IMR-90 (cell line): ENCODE measurements at regions not wholly inside any gene's neighbourhood (a gene's known extent, or its start where the extent isn't known, plus 50 kb on each side); places are given as distances from the start of the nearest gene placed in this dataset.

Source experiments
- ATAC-seq: fragments of 200-7000 bp; cut with Tn5 transposase; 2 replicates; pipeline ENCODE4 v1.9.1; 2020; ENCODE audit warnings: low read depth, mild to moderate bottlenecking, moderate library complexity
- BruUV-seq: library from RNA; stranded (reverse); fragments of 400-500 nt; replicated peaks from 2 replicates; lab custom pipeline; 2021; lab: Mats Ljungman, UMichigan
- CTCF ChIA-PET: fragments of 300-600 bp; formaldehyde crosslinking; extraction: SDS; loops from one replicate; lab custom pipeline; 2021; ENCODE audit warnings: antibody characterized with exemption; lab: Yijun Ruan, JAX
- POLR2A ChIA-PET: fragments of 300-600 bp; sonication (Branson Sonifier 250); formaldehyde crosslinking; loops from one replicate; lab custom pipeline; 2022; ENCODE audit warnings: antibody characterized with exemption; ENCODE audit not compliant: unreplicated experiment; lab: Charles Lee
- DNase-seq: peaks from one replicate; pipeline ENCODE4 v3.0.0; 2013
- H2AFZ ChIP-seq: replicated peaks from 2 replicates; pipeline ENCODE3; 2013; ENCODE audit warnings: low read length, mild to moderate bottlenecking; ENCODE audit not compliant: poor library complexity
- H2AK5ac ChIP-seq: 2 replicates; pipeline ENCODE4 v1.6.1; 2013; ENCODE audit warnings: low read depth, low read length, inconsistent platforms
- H2AK9ac ChIP-seq: replicated peaks from 2 replicates; pipeline ENCODE3; 2013; ENCODE audit warnings: mild to moderate bottlenecking, low read depth, low read length, moderate library complexity; ENCODE audit not compliant: poor library complexity
- H2BK120ac ChIP-seq: 2 replicates; pipeline ENCODE4 v1.6.1; 2013; ENCODE audit warnings: low read depth, low read length, inconsistent platforms
- H2BK15ac ChIP-seq: 3 replicates; pipeline ENCODE4 v1.6.1; 2013; ENCODE audit warnings: low read depth, low read length, inconsistent platforms
- H2BK20ac ChIP-seq: 2 replicates; pipeline ENCODE4 v1.6.1; 2013; ENCODE audit warnings: low read depth, mild to moderate bottlenecking, inconsistent platforms, low read length, moderate library complexity
- H2BK5ac ChIP-seq: 2 replicates; pipeline ENCODE4 v1.6.1; 2013; ENCODE audit warnings: mild to moderate bottlenecking, low read depth, low read length, inconsistent platforms; ENCODE audit not compliant: poor library complexity, severe bottlenecking
- H3K14ac ChIP-seq: replicated peaks from 2 replicates; pipeline ENCODE4 v1.6.1; 2013; ENCODE audit warnings: low read depth, low read length, inconsistent platforms
- H3K18ac ChIP-seq: 2 replicates; pipeline ENCODE4 v1.6.1; 2013; ENCODE audit warnings: low read depth, low read length, control low read depth
- H3K23ac ChIP-seq: 2 replicates; pipeline ENCODE4 v1.6.1; 2013; ENCODE audit warnings: low read depth, low read length, inconsistent platforms
- H3K27ac ChIP-seq: 2 replicates; pipeline ENCODE4 v1.5.1; 2013; ENCODE audit warnings: mild to moderate bottlenecking, control low read depth, low read length; ENCODE audit not compliant: insufficient read depth
- H3K27me3 ChIP-seq: 2 replicates; pipeline ENCODE4 v1.6.1; 2013; ENCODE audit warnings: low read length; ENCODE audit not compliant: control insufficient read depth, insufficient read depth
- H3K36me3 ChIP-seq: 2 replicates; pipeline ENCODE4 v1.6.1; 2013; ENCODE audit warnings: low read length, mixed read lengths; ENCODE audit not compliant: control insufficient read depth, insufficient read depth
- H3K4ac ChIP-seq: 2 replicates; pipeline ENCODE4 v1.6.1; 2013; ENCODE audit warnings: low read depth, low read length, inconsistent platforms
- H3K4me1 ChIP-seq: 2 replicates; pipeline ENCODE4 v1.6.1; 2013; ENCODE audit warnings: low read length, mixed read lengths; ENCODE audit not compliant: control insufficient read depth, insufficient read depth
- H3K4me2 ChIP-seq: 2 replicates; pipeline ENCODE4 v1.6.1; 2013; ENCODE audit warnings: low read depth, mild to moderate bottlenecking, control low read depth, low read length, moderate library complexity
- H3K4me3 ChIP-seq: 2 replicates; pipeline ENCODE4 v1.5.1; 2013; ENCODE audit warnings: low read depth, mild to moderate bottlenecking, control low read depth, low read length, moderate library complexity; ENCODE audit not compliant: insufficient read depth
- H3K56ac ChIP-seq: 2 replicates; pipeline ENCODE4 v1.6.1; 2013; ENCODE audit warnings: low read length, inconsistent platforms; ENCODE audit not compliant: insufficient read depth; ENCODE audit errors: extremely low read depth
- H3K79me1 ChIP-seq, 2 experiments: 2 replicates each; pipeline ENCODE4 v1.6.1; 2013; ENCODE audit warnings: low read length in 2 of 2, inconsistent platforms in 1 of 2, low read depth in 1 of 2
- H3K9ac ChIP-seq: 2 replicates; pipeline ENCODE4 v1.6.1; 2013; ENCODE audit warnings: low read depth, low read length, control low read depth
- H3K9me1 ChIP-seq: 2 replicates; pipeline ENCODE4 v1.6.1; 2013; ENCODE audit warnings: low read length, inconsistent platforms; ENCODE audit not compliant: insufficient read depth
- H3K9me3 ChIP-seq: 2 replicates; pipeline ENCODE4 v1.6.1; 2013; ENCODE audit warnings: low read length; ENCODE audit not compliant: control insufficient read depth, insufficient read depth
- H4K20me1 ChIP-seq: 2 replicates; pipeline ENCODE4 v1.6.1; 2013; ENCODE audit warnings: low read length, inconsistent platforms; ENCODE audit not compliant: insufficient read depth
- H4K5ac ChIP-seq: 2 replicates; pipeline ENCODE4 v1.6.1; 2013; ENCODE audit warnings: mild to moderate bottlenecking, low read depth, low read length, control low read depth
- H4K8ac ChIP-seq, 2 experiments: 2 replicates each; pipeline ENCODE4 v1.6.1; 2013; ENCODE audit warnings: low read depth in 2 of 2, low read length in 2 of 2, control low read depth in 1 of 2, inconsistent platforms in 1 of 2
- H4K91ac ChIP-seq: 2 replicates; pipeline ENCODE4 v1.6.1; 2013; ENCODE audit warnings: low read depth, low read length, inconsistent platforms; ENCODE audit not compliant: insufficient read depth
- BHLHE40 ChIP-seq: fragments of 150-350 bp; IDR thresholded peaks from 2 replicates; pipeline ENCODE4 v1.6.1; 2016; ENCODE audit warnings: mild to moderate bottlenecking, low read depth, low read length
- CEBPB ChIP-seq: IDR thresholded peaks from 2 replicates; pipeline ENCODE4 v1.6.1; 2012; ENCODE audit warnings: low read depth, low read length, improper control_type of control experiment
- CHD1 ChIP-seq: IDR thresholded peaks from 2 replicates; pipeline ENCODE4 v1.6.1; 2012; ENCODE audit warnings: low read depth, low read length, improper control_type of control experiment
- CTCF ChIP-seq: conservative IDR thresholded peaks from 2 replicates; pipeline ENCODE4 v1.5.1; 2012; ENCODE audit warnings: mild to moderate bottlenecking, low read depth, low read length, improper control_type of control experiment
- ELK1 ChIP-seq: fragments of 150-350 bp; IDR thresholded peaks from 2 replicates; pipeline ENCODE4 v1.6.1; 2016; ENCODE audit warnings: low read depth, mild to moderate bottlenecking, low read length, moderate library complexity, borderline replicate concordance
- FOS ChIP-seq: fragments of 150-350 bp; IDR thresholded peaks from 2 replicates; pipeline ENCODE4 v1.6.1; 2016; ENCODE audit warnings: low read depth, low read length
- MAFK ChIP-seq: IDR thresholded peaks from 2 replicates; pipeline ENCODE4 v1.6.1; 2012; ENCODE audit warnings: low read depth, low read length, improper control_type of control experiment
- MAZ ChIP-seq: IDR thresholded peaks from 2 replicates; pipeline ENCODE4 v1.6.1; 2012; ENCODE audit warnings: low read depth, mild to moderate bottlenecking, low read length, improper control_type of control experiment, moderate library complexity, borderline replicate concordance
- MXI1 ChIP-seq: IDR thresholded peaks from 2 replicates; pipeline ENCODE4 v1.6.1; 2012; ENCODE audit warnings: low read depth, mild to moderate bottlenecking, low read length, moderate library complexity, borderline replicate concordance
- NFE2L2 ChIP-seq: fragments of 150-350 bp; IDR thresholded peaks from 2 replicates; pipeline ENCODE4 v1.6.1; 2016; ENCODE audit warnings: low read depth, mild to moderate bottlenecking, low read length
- POLR2A ChIP-seq: IDR thresholded peaks from 2 replicates; pipeline ENCODE4 v1.6.1; 2012; ENCODE audit warnings: mild to moderate bottlenecking, low read depth, low read length
- RAD21 ChIP-seq: IDR thresholded peaks from 2 replicates; pipeline ENCODE4 v1.6.1; 2012; ENCODE audit warnings: low read length, improper control_type of control experiment
- RCOR1 ChIP-seq: IDR thresholded peaks from 2 replicates; pipeline ENCODE4 v1.6.1; 2012; ENCODE audit warnings: mild to moderate bottlenecking, low read length, improper control_type of control experiment; ENCODE audit not compliant: insufficient replicate concordance
- RFX5 ChIP-seq: IDR thresholded peaks from 2 replicates; pipeline ENCODE4 v1.8.0; 2012; ENCODE audit warnings: low read depth, mild to moderate bottlenecking, low read length, moderate library complexity
- SMC3 ChIP-seq: fragments of 150-350 bp; IDR thresholded peaks from 2 replicates; pipeline ENCODE4 v1.6.1; 2016; ENCODE audit warnings: low read depth, mild to moderate bottlenecking, antibody characterized with exemption, low read length, moderate library complexity
- WGBS, 2 experiments: methylation state at CpG; one replicate each; pipeline versions ENCODE4 v1.1.5 to v1.1.7; 2013; ENCODE audit warnings: missing lambda C conversion rate in 2 of 2; ENCODE audit not compliant: insufficient read length in 1 of 2; ENCODE audit errors: extremely low coverage in 2 of 2; 5-methylcytosine and 5-hydroxymethylcytosine counted together
- dilution Hi-C: fragments of 300-500 bp; cut with HindIII; formaldehyde crosslinking; loops from one replicate; pipeline ENCODE4 v1.14.3; 2018; ENCODE audit warnings: low sequenced_read_pairs; ENCODE audit not compliant: unreplicated experiment
- in situ Hi-C: fragments of 300-500 bp; cut with MboI; formaldehyde crosslinking; loops from 3 replicates; pipeline ENCODE4 v1.14.3; 2019; ENCODE audit warnings: low sequenced_read_pairs, inconsistent platforms, mixed read lengths
- intact Hi-C: fragments of 100-400 bp; cut with micrococcal nuclease; formaldehyde crosslinking; loops from 2 replicates; pipeline ENCODE4 v1.10.0; 2022
- TF ChIP-seq, protein P1 (sequence below): fragments of 150-350 bp; IDR thresholded peaks from 2 replicates; pipeline ENCODE4 v1.6.1; 2017; ENCODE audit warnings: mild to moderate bottlenecking, antibody characterized with exemption, low read length, low read depth

DNA sequence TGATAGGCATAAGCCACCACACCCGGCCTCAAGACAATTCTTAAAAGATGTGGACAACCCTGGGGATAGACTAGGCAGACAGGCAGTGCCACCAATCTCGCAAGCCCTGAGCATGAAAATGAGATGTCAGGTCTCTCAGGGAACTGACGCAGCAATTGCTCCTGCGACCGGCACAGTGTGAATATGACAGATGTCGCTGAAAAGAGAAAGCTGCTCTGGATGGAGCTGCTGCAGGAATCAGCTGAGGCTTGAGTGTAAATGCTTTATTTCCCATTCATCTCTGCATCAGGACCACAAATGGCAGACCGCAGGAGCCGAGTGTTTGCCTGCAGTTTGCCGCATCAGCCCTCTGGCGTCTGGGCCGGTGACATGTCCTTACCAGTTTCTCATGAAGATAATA lies 68.4 kb downstream of the TFAP2C start:
- ATAC-seq (no peak), DNase-seq (no peak)
- H4K20me1 ChIP-seq, result no peaks in the 10 kb centered on the region
- no peak overlapping the region for H2BK15ac ChIP-seq
- no peak overlapping the region for H3K4me2 ChIP-seq
- no peaks in the 10 kb centered on the region; the same call in 1 of the 2 replicates for H3K9me1 ChIP-seq
- no peak overlapping the region for H2AFZ ChIP-seq
- ChIA-PET POLR2A (no interaction called here), CTCF (no interaction called here)
- H2AK9ac ChIP-seq, result no peak overlapping the region
- dilution Hi-C loops (no loop called here), in situ Hi-C loops (no loop called here), intact Hi-C loops (loop anchor here (5.0 kb wide), 1 partner anchor 990 kb away; no protein-coding TSS in a partner anchor)
- H3K14ac ChIP-seq, result no peak overlapping the region
- H3K79me1 ChIP-seq, result no peaks in the 10 kb centered on the region
- no peak overlapping the region for H3K23ac ChIP-seq
- H3K36me3 ChIP-seq, result no peaks in the 10 kb centered on the region
- H2AK5ac ChIP-seq, result no peak overlapping the region
- no peak overlapping the region for H4K5ac ChIP-seq
- no peak overlapping the region for H3K4ac ChIP-seq
- no peak overlapping the region for H3K18ac ChIP-seq
- no peak overlapping the region for H2BK120ac ChIP-seq
- no peaks in the 10 kb centered on the region for H3K9me3 ChIP-seq
- no peak overlapping the region for H4K91ac ChIP-seq
- 12% methylated on average over 3 of the region's 11 CpGs; no CpG with 5 or more reads in 1 of the 2 experiments for WGBS, 2 experiments
- H2BK20ac ChIP-seq, result no peak overlapping the region
- no peak overlapping the region for H3K56ac ChIP-seq
- no peak overlapping the region for H3K27ac ChIP-seq
- no peak for TF ChIP-seq MAFK
- TF ChIP-seq CTCF, result no peak
- no peak for TF ChIP-seq CEBPB
- no peak for TF ChIP-seq RFX5
- no peak for TF ChIP-seq BHLHE40
- TF ChIP-seq POLR2A, result no peak
- TF ChIP-seq NFE2L2, result no peak
- TF ChIP-seq RCOR1, result no peak
- TF ChIP-seq, protein P1, sequence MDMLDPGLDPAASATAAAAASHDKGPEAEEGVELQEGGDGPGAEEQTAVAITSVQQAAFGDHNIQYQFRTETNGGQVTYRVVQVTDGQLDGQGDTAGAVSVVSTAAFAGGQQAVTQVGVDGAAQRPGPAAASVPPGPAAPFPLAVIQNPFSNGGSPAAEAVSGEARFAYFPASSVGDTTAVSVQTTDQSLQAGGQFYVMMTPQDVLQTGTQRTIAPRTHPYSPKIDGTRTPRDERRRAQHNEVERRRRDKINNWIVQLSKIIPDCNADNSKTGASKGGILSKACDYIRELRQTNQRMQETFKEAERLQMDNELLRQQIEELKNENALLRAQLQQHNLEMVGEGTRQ, result no peak
- TF ChIP-seq ELK1, result no peak
- TF ChIP-seq FOS, result no peak
- no peak for TF ChIP-seq SMC3
- no peak for TF ChIP-seq CHD1
- no peak for TF ChIP-seq MAZ
- no peak for TF ChIP-seq MXI1
- TF ChIP-seq RAD21, result no peak
- no peak overlapping the region for H3K9ac ChIP-seq
- BruUV-seq, result no TSS peak
- H3K27me3 ChIP-seq, result peaks cover 4% of the 10 kb centered on the region; the same call in 1 of the 2 replicates
- no peak overlapping the region for H2BK5ac ChIP-seq
- H3K4me3 ChIP-seq, result no peak overlapping the region
- no peak overlapping the region for H4K8ac ChIP-seq
- no peaks in the 10 kb centered on the region for H3K4me1 ChIP-seq
